GM23338 (cell line): ENCODE measurements at regions not wholly inside any gene's neighbourhood (a gene's known extent, or its start where the extent isn't known, plus 50 kb on each side); places are given as distances from the start of the nearest gene placed in this dataset.

Source experiments
- ATAC-seq: fragments of 200-7000 bp; cut with Tn5 transposase; 3 replicates; pipeline ENCODE4 v1.9.1; 2020
- DNase-seq: peaks from one replicate; pipeline ENCODE4 v3.0.0-alpha.2; 2015; ENCODE audit warnings: low spot score
- H2AFZ ChIP-seq: fragments of 200-600 bp; sonication (generic); 2 replicates; pipeline ENCODE4 v1.8.0; 2016; ENCODE audit warnings: antibody characterized with exemption, mild to moderate bottlenecking, moderate library complexity
- H3F3A ChIP-seq: fragments of 200-600 bp; sonication (generic); replicated peaks from 2 replicates; pipeline ENCODE4 v1.8.0; 2017; ENCODE audit warnings: antibody characterized with exemption, mixed run types, low read depth
- H3K27ac ChIP-seq: fragments of 200-600 bp; sonication (generic); 2 replicates; pipeline ENCODE4 v1.6.1; 2016; ENCODE audit warnings: low read depth
- H3K27me3 ChIP-seq: fragments of 200-600 bp; sonication (generic); 2 replicates; pipeline ENCODE4 v1.8.0; 2016; ENCODE audit warnings: mild to moderate bottlenecking, mixed run types, moderate library complexity; ENCODE audit not compliant: insufficient read depth
- H3K36me3 ChIP-seq: fragments of 200-600 bp; sonication (generic); 2 replicates; pipeline ENCODE4 v1.8.0; 2016; ENCODE audit warnings: mild to moderate bottlenecking; ENCODE audit not compliant: insufficient read depth
- H3K4me1 ChIP-seq: fragments of 200-600 bp; sonication (generic); 2 replicates; pipeline ENCODE4 v1.8.0; 2016; ENCODE audit warnings: mild to moderate bottlenecking, moderate library complexity; ENCODE audit not compliant: insufficient read depth
- H3K4me2 ChIP-seq: fragments of 200-600 bp; sonication (generic); 2 replicates; pipeline ENCODE4 v1.7.1; 2017; ENCODE audit warnings: mixed run types
- H3K4me3 ChIP-seq: fragments of 200-600 bp; sonication (generic); 2 replicates; pipeline ENCODE4 v1.6.1; 2016; ENCODE audit warnings: mixed run types
- H3K79me2 ChIP-seq: fragments of 200-600 bp; sonication (generic); replicated peaks from 2 replicates; pipeline ENCODE4 v1.8.0; 2017; ENCODE audit warnings: mild to moderate bottlenecking; ENCODE audit not compliant: insufficient read depth
- H3K9me2 ChIP-seq: fragments of 200-600 bp; sonication (generic); 2 replicates; pipeline ENCODE4 v1.8.0; 2017; ENCODE audit not compliant: insufficient read depth
- H4K20me1 ChIP-seq: fragments of 200-600 bp; sonication (generic); replicated peaks from 2 replicates; pipeline ENCODE4 v1.8.0; 2017; ENCODE audit warnings: mild to moderate bottlenecking; ENCODE audit not compliant: insufficient read depth
- H3K27ac Mint-ChIP-seq: 2 replicates; pipeline ENCODE4 v1.8.0; 2020; ENCODE audit warnings: inconsistent platforms, mild to moderate bottlenecking, moderate library complexity, mixed read lengths
- H3K27me3 Mint-ChIP-seq: 3 replicates; pipeline ENCODE4 v1.8.0; 2022; ENCODE audit warnings: low read depth, mild to moderate bottlenecking, moderate library complexity, mixed read lengths, inconsistent platforms; ENCODE audit not compliant: insufficient read depth, poor library complexity
- H3K36me3 Mint-ChIP-seq: 3 replicates; pipeline ENCODE4 v1.8.0; 2021; ENCODE audit warnings: low read depth, mild to moderate bottlenecking, inconsistent platforms, moderate library complexity, mixed read lengths
- H3K4me1 Mint-ChIP-seq: 3 replicates; pipeline ENCODE4 v1.8.0; 2020; ENCODE audit warnings: mild to moderate bottlenecking, inconsistent platforms, mixed read lengths
- H3K4me3 Mint-ChIP-seq: 3 replicates; pipeline ENCODE4 v1.8.0; 2021; ENCODE audit warnings: moderate library complexity, mild to moderate bottlenecking, inconsistent platforms, mixed read lengths
- H3K9me3 Mint-ChIP-seq: 3 replicates; pipeline ENCODE4 v1.8.0; 2020; ENCODE audit warnings: moderate library complexity, mild to moderate bottlenecking, inconsistent platforms, mixed read lengths
- CREB1 ChIP-seq: fragments of 250-450 bp; sonication (Bioruptor Pico); IDR thresholded peaks from 2 replicates; pipeline ENCODE4 v1.5.0; 2020; ENCODE audit warnings: low read depth, mild to moderate bottlenecking, moderate library complexity
- EZH2 ChIP-seq: fragments of 200-600 bp; sonication (generic); IDR thresholded peaks from one replicate; pipeline ENCODE4 v1.8.0; 2017; ENCODE audit warnings: antibody characterized with exemption, mild to moderate bottlenecking, low read depth; ENCODE audit not compliant: unreplicated experiment
- EZH2phosphoT487 ChIP-seq: fragments of 200-600 bp; sonication (generic); IDR thresholded peaks from one replicate; pipeline ENCODE4 v1.8.1; 2018; ENCODE audit warnings: antibody characterized with exemption; ENCODE audit not compliant: unreplicated experiment
- JUNB ChIP-seq: IDR thresholded peaks from one replicate; pipeline ENCODE4 v1.6.1; 2016; ENCODE audit warnings: antibody characterized with exemption; ENCODE audit not compliant: unreplicated experiment
- NANOG ChIP-seq: IDR thresholded peaks from 2 replicates; pipeline ENCODE4 v1.6.1; 2016; ENCODE audit warnings: antibody characterized with exemption, borderline replicate concordance
- POLR2AphosphoS5 ChIP-seq: IDR thresholded peaks from 2 replicates; pipeline ENCODE4 v1.6.1; 2016; ENCODE audit warnings: antibody characterized with exemption, low read depth
- STAT1 ChIP-seq: IDR thresholded peaks from one replicate; pipeline ENCODE4 v1.6.1; 2016; ENCODE audit warnings: antibody characterized with exemption; ENCODE audit not compliant: unreplicated experiment
- ZNF114 ChIP-seq: fragments of 250-450 bp; sonication (Bioruptor Pico); IDR thresholded peaks from 2 replicates; pipeline ENCODE4 v1.5.0; 2020; ENCODE audit warnings: mild to moderate bottlenecking, moderate library complexity
- ZNF331 ChIP-seq: fragments of 250-450 bp; sonication (Bioruptor Pico); IDR thresholded peaks from 2 replicates; pipeline ENCODE4 v1.5.0; 2020; ENCODE audit warnings: low read depth, mild to moderate bottlenecking, moderate library complexity
- TF ChIP-seq, protein P1 (sequence below), 2 experiments: fragments of 200-600 bp in 1 of 2; sonication (generic) in 1 of 2; conservative IDR thresholded peaks; 2 replicates each; pipeline versions ENCODE4 v1.5.1 to v1.6.1; 2016 to 2017; ENCODE audit warnings: antibody characterized with exemption in 2 of 2, low read depth in 2 of 2, mild to moderate bottlenecking in 2 of 2, moderate library complexity in 1 of 2
- TF ChIP-seq, protein P2 (sequence below): IDR thresholded peaks from one replicate; pipeline ENCODE4 v1.6.1; 2018; ENCODE audit warnings: antibody characterized with exemption; ENCODE audit not compliant: unreplicated experiment
- TF ChIP-seq, protein P3 (sequence below): IDR thresholded peaks from 2 replicates; pipeline ENCODE4 v1.6.1; 2016; ENCODE audit warnings: antibody characterized with exemption
- TF ChIP-seq, protein P4 (sequence below): fragments of 250-450 bp; sonication (Bioruptor Pico); IDR thresholded peaks from 2 replicates; pipeline ENCODE4 v1.5.0; 2020; ENCODE audit warnings: mild to moderate bottlenecking, moderate library complexity

DNA sequence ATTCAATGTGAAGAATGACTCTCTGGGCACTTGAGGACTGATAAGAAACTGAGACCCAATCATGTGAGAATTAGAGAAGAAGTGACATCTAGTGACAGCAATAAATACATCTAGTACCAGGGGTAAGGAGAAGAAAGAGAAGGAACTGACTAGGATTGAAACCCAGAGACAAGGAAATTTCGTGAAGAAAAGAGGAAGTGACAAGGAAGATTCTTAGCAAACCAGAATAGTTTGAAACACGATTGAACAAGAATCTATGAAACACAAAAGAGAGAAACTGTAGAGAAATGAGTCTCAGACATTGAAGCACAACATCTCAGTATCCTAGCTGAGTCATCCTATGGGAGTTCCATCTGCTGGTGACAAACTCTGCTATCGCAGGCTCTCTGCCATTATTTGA is 571.9 kb upstream of the PKDCC start:
- DNase-seq (no peak), ATAC-seq (no peak)
- H3K9me2 ChIP-seq = peaks cover 5% of the 10 kb centered on the region; the same call in 1 of the 2 replicates
- no peak overlapping the region for H2AFZ ChIP-seq
- no peak overlapping the region for H3K4me3 ChIP-seq
- no peaks in the 10 kb centered on the region for H3K4me1 ChIP-seq
- H3K36me3 ChIP-seq = no peaks in the 10 kb centered on the region
- no peaks in the 10 kb centered on the region for H3K27me3 ChIP-seq
- no peak overlapping the region for H3K27ac ChIP-seq
- H3K79me2 ChIP-seq = no peaks in the 10 kb centered on the region
- Mint-ChIP-seq H3K4me1 (peaks cover under 1% of the 10 kb centered on the region; the same call in 2 of the 3 replicates), H3K27me3 (no peaks in the 10 kb centered on the region), H3K9me3 (peaks cover under 1% of the 10 kb centered on the region; the same call in 1 of the 3 replicates), H3K4me3 (no peak overlapping the region), H3K36me3 (peaks cover 7% of the 10 kb centered on the region; the same call in 2 of the 3 replicates), H3K27ac (no peak overlapping the region)
- H4K20me1 ChIP-seq = no peaks in the 10 kb centered on the region
- H3K4me2 ChIP-seq = no peak overlapping the region
- H3F3A ChIP-seq = no peaks in the 10 kb centered on the region
- TF ChIP-seq ZNF331 = no peak
- no peak for TF ChIP-seq JUNB
- TF ChIP-seq ZNF114 (CRISPR knock-in tag) = no peak
- no peak for TF ChIP-seq POLR2AphosphoS5
- TF ChIP-seq EZH2 = no peak
- TF ChIP-seq, protein P1, sequence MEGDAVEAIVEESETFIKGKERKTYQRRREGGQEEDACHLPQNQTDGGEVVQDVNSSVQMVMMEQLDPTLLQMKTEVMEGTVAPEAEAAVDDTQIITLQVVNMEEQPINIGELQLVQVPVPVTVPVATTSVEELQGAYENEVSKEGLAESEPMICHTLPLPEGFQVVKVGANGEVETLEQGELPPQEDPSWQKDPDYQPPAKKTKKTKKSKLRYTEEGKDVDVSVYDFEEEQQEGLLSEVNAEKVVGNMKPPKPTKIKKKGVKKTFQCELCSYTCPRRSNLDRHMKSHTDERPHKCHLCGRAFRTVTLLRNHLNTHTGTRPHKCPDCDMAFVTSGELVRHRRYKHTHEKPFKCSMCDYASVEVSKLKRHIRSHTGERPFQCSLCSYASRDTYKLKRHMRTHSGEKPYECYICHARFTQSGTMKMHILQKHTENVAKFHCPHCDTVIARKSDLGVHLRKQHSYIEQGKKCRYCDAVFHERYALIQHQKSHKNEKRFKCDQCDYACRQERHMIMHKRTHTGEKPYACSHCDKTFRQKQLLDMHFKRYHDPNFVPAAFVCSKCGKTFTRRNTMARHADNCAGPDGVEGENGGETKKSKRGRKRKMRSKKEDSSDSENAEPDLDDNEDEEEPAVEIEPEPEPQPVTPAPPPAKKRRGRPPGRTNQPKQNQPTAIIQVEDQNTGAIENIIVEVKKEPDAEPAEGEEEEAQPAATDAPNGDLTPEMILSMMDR (conservative IDR thresholded peaks at IDR 0.05; ENCODE audit: low read depth in 2 of 2) = no peak
- no peak for TF ChIP-seq EZH2phosphoT487
- no peak for TF ChIP-seq CREB1 (CRISPR knock-in tag)
- TF ChIP-seq, protein P2, sequence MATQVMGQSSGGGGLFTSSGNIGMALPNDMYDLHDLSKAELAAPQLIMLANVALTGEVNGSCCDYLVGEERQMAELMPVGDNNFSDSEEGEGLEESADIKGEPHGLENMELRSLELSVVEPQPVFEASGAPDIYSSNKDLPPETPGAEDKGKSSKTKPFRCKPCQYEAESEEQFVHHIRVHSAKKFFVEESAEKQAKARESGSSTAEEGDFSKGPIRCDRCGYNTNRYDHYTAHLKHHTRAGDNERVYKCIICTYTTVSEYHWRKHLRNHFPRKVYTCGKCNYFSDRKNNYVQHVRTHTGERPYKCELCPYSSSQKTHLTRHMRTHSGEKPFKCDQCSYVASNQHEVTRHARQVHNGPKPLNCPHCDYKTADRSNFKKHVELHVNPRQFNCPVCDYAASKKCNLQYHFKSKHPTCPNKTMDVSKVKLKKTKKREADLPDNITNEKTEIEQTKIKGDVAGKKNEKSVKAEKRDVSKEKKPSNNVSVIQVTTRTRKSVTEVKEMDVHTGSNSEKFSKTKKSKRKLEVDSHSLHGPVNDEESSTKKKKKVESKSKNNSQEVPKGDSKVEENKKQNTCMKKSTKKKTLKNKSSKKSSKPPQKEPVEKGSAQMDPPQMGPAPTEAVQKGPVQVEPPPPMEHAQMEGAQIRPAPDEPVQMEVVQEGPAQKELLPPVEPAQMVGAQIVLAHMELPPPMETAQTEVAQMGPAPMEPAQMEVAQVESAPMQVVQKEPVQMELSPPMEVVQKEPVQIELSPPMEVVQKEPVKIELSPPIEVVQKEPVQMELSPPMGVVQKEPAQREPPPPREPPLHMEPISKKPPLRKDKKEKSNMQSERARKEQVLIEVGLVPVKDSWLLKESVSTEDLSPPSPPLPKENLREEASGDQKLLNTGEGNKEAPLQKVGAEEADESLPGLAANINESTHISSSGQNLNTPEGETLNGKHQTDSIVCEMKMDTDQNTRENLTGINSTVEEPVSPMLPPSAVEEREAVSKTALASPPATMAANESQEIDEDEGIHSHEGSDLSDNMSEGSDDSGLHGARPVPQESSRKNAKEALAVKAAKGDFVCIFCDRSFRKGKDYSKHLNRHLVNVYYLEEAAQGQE = no peak
- TF ChIP-seq NANOG = no peak
- TF ChIP-seq STAT1 = no peak
- TF ChIP-seq, protein P3, sequence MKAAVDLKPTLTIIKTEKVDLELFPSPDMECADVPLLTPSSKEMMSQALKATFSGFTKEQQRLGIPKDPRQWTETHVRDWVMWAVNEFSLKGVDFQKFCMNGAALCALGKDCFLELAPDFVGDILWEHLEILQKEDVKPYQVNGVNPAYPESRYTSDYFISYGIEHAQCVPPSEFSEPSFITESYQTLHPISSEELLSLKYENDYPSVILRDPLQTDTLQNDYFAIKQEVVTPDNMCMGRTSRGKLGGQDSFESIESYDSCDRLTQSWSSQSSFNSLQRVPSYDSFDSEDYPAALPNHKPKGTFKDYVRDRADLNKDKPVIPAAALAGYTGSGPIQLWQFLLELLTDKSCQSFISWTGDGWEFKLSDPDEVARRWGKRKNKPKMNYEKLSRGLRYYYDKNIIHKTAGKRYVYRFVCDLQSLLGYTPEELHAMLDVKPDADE = no peak
- TF ChIP-seq, protein P4, sequence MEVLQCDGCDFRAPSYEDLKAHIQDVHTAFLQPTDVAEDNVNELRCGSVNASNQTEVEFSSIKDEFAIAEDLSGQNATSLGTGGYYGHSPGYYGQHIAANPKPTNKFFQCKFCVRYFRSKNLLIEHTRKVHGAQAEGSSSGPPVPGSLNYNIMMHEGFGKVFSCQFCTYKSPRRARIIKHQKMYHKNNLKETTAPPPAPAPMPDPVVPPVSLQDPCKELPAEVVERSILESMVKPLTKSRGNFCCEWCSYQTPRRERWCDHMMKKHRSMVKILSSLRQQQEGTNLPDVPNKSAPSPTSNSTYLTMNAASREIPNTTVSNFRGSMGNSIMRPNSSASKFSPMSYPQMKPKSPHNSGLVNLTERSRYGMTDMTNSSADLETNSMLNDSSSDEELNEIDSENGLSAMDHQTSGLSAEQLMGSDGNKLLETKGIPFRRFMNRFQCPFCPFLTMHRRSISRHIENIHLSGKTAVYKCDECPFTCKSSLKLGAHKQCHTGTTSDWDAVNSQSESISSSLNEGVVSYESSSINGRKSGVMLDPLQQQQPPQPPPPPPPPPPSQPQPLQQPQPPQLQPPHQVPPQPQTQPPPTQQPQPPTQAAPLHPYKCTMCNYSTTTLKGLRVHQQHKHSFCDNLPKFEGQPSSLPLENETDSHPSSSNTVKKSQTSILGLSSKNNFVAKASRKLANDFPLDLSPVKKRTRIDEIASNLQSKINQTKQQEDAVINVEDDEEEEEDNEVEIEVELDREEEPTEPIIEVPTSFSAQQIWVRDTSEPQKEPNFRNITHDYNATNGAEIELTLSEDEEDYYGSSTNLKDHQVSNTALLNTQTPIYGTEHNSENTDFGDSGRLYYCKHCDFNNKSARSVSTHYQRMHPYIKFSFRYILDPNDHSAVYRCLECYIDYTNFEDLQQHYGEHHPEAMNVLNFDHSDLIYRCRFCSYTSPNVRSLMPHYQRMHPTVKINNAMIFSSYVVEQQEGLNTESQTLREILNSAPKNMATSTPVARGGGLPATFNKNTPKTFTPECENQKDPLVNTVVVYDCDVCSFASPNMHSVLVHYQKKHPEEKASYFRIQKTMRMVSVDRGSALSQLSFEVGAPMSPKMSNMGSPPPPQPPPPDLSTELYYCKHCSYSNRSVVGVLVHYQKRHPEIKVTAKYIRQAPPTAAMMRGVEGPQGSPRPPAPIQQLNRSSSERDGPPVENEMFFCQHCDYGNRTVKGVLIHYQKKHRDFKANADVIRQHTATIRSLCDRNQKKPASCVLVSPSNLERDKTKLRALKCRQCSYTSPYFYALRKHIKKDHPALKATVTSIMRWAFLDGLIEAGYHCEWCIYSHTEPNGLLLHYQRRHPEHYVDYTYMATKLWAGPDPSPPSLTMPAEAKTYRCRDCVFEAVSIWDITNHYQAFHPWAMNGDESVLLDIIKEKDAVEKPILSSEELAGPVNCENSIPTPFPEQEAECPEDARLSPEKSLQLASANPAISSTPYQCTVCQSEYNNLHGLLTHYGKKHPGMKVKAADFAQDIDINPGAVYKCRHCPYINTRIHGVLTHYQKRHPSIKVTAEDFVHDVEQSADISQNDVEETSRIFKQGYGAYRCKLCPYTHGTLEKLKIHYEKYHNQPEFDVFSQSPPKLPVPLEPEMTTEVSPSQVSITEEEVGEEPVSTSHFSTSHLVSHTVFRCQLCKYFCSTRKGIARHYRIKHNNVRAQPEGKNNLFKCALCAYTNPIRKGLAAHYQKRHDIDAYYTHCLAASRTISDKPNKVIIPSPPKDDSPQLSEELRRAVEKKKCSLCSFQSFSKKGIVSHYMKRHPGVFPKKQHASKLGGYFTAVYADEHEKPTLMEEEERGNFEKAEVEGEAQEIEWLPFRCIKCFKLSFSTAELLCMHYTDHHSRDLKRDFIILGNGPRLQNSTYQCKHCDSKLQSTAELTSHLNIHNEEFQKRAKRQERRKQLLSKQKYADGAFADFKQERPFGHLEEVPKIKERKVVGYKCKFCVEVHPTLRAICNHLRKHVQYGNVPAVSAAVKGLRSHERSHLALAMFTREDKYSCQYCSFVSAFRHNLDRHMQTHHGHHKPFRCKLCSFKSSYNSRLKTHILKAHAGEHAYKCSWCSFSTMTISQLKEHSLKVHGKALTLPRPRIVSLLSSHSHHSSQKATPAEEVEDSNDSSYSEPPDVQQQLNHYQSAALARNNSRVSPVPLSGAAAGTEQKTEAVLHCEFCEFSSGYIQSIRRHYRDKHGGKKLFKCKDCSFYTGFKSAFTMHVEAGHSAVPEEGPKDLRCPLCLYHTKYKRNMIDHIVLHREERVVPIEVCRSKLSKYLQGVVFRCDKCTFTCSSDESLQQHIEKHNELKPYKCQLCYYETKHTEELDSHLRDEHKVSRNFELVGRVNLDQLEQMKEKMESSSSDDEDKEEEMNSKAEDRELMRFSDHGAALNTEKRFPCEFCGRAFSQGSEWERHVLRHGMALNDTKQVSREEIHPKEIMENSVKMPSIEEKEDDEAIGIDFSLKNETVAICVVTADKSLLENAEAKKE = no peak
